ENCODE measurements at regions not wholly inside any gene's neighbourhood (a gene's known extent, or its start where the extent isn't known, plus 50 kb on each side); places are given as distances from the start of the nearest gene placed in this dataset.

DNA sequence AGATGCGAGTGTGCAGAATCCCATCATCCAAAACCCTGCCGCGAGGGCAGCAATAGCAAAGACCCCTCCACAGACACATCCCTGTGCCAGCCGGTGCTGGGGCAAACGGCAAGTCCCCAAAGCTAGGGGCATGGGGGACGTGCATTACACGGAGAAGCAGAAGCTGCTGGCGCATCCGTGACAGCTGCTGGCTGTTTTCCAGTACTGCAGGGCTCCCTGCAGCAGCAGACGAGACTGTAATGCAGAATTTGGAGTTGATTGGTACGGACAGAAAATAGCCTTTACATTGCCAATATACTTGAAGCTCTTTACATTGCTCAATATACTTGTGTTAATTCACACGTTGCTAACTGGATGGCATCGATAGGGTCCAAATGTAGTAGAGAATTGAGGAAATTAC lies 77.2 kb upstream of the TMTC4 start:
- Histone ChIP-seq H3K9me1 (ENCODE audit: insufficient read depth, low read length) (no peaks in the 10 kb centered on the region), H3K4me3 (ENCODE audit: insufficient read depth, low read depth, low read length) (no peak overlapping the region), H2BK20ac (ENCODE audit: low read depth, low read length) (no peak overlapping the region), H3K27ac (ENCODE audit: insufficient read depth, low read length) (no peak overlapping the region), H3K18ac (ENCODE audit: low read depth, low read length) (no peak overlapping the region), H2BK120ac (ENCODE audit: low read depth, low read length) (no peak overlapping the region), H3K23ac (ENCODE audit: low read depth, low read length) (no peak overlapping the region), H3K14ac (replicated peaks; ENCODE audit: low read depth, low read length) (no peak overlapping the region), H3K56ac (ENCODE audit: extremely low read depth, insufficient read depth, low read length) (no peak overlapping the region), H2BK15ac (ENCODE audit: low read depth, low read length) (no peak overlapping the region), H4K20me1 (ENCODE audit: insufficient read depth, low read length) (no peaks in the 10 kb centered on the region), H3K9me3 (ENCODE audit: control insufficient read depth, insufficient read depth, low read length) (no peaks in the 10 kb centered on the region), H4K8ac (ENCODE audit: low read depth in 2 of 2, low read length in 2 of 2) (no peak overlapping the region), H3K27me3 (ENCODE audit: control insufficient read depth, insufficient read depth, low read length) (peaks cover 2% of the 10 kb centered on the region; the same call in 1 of the 2 replicates), H2AK5ac (ENCODE audit: low read depth, low read length) (no peak overlapping the region), H4K91ac (ENCODE audit: insufficient read depth, low read depth, low read length) (no peak overlapping the region), H3K36me3 (ENCODE audit: control insufficient read depth, insufficient read depth, low read length) (no peaks in the 10 kb centered on the region), H4K5ac (ENCODE audit: low read depth, low read length) (no peak overlapping the region), H3K4ac (ENCODE audit: low read depth, low read length) (no peak overlapping the region), H3K4me1 (ENCODE audit: control insufficient read depth, insufficient read depth, low read length) (no peaks in the 10 kb centered on the region), H3K9ac (ENCODE audit: low read depth, low read length) (no peak overlapping the region), H2BK5ac (ENCODE audit: low read depth, low read length, poor library complexity, severe bottlenecking) (no peak overlapping the region), H3K4me2 (ENCODE audit: low read depth, low read length) (no peak overlapping the region), H2AFZ (replicated peaks; ENCODE audit: low read length, poor library complexity) (no peak overlapping the region), H3K79me1 (ENCODE audit: low read depth in 1 of 2, low read length in 2 of 2) (no peaks in the 10 kb centered on the region), H2AK9ac (replicated peaks; ENCODE audit: low read depth, low read length, poor library complexity) (no peak overlapping the region)
- WGBS, 2 experiments (ENCODE audit: extremely low coverage in 2 of 2, insufficient read length in 1 of 2), result no CpG with 5 or more reads among the region's 13 CpGs
- DNase-seq, result no peak
- ChIA-PET CTCF (interaction anchor here (1.0 kb wide), 1 partner anchor 10 kb away, joined by 3 read pairs; no protein-coding TSS in a partner anchor), POLR2A (ENCODE audit: unreplicated experiment) (no interaction called here)
- dilution Hi-C loops (cut with HindIII; ENCODE audit: low sequenced_read_pairs, unreplicated experiment) (no loop called here), in situ Hi-C loops (cut with MboI; ENCODE audit: low sequenced_read_pairs) (no loop called here), intact Hi-C loops (cut with micrococcal nuclease) (no loop called here)
- no peak for TF ChIP-seq POLR2A (IDR thresholded peaks at IDR 0.05; ENCODE audit: low read depth, low read length)
- BruUV-seq (replicated peaks), result no TSS peak
- ATAC-seq (ENCODE audit: low read depth), result no peak
